ENCODE measurements at regions not wholly inside any gene's neighbourhood (a gene's known extent, or its start where the extent isn't known, plus 50 kb on each side); places are given as distances from the start of the nearest gene placed in this dataset.

DNA sequence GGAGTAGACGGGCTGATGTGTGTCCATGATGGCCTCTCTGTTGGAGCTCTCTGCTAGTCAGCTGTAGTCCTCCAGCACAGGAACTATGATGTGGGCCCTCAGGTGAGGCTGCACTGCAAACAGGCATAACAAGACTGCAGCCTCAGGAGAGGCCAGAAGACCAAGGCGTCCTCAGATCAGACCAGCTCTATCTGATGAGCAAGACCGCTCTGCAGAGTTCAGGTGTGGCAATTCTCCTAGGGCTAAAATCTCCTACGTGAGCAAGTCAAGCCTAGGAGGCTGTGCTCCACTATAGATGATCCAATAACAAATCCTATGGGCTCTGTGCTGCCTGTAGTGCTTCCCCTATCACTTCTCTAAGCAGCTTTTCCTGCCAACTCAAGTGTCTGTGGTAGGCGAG is 633.4 kb upstream of the SYNCRIP start:
- ATAC-seq, result no peak
- TF ChIP-seq, protein P1, sequence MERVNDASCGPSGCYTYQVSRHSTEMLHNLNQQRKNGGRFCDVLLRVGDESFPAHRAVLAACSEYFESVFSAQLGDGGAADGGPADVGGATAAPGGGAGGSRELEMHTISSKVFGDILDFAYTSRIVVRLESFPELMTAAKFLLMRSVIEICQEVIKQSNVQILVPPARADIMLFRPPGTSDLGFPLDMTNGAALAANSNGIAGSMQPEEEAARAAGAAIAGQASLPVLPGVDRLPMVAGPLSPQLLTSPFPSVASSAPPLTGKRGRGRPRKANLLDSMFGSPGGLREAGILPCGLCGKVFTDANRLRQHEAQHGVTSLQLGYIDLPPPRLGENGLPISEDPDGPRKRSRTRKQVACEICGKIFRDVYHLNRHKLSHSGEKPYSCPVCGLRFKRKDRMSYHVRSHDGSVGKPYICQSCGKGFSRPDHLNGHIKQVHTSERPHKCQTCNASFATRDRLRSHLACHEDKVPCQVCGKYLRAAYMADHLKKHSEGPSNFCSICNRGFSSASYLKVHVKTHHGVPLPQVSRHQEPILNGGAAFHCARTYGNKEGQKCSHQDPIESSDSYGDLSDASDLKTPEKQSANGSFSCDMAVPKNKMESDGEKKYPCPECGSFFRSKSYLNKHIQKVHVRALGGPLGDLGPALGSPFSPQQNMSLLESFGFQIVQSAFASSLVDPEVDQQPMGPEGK (CRISPR knock-in tag; IDR thresholded peaks at IDR 0.05; ENCODE audit: borderline replicate concordance), result no peak
- no peak for TF ChIP-seq ZNF70 (CRISPR knock-in tag; IDR thresholded peaks at IDR 0.05)
- TF ChIP-seq ZNF8 (CRISPR knock-in tag; IDR thresholded peaks at IDR 0.05), result no peak
- TF ChIP-seq, protein P2, sequence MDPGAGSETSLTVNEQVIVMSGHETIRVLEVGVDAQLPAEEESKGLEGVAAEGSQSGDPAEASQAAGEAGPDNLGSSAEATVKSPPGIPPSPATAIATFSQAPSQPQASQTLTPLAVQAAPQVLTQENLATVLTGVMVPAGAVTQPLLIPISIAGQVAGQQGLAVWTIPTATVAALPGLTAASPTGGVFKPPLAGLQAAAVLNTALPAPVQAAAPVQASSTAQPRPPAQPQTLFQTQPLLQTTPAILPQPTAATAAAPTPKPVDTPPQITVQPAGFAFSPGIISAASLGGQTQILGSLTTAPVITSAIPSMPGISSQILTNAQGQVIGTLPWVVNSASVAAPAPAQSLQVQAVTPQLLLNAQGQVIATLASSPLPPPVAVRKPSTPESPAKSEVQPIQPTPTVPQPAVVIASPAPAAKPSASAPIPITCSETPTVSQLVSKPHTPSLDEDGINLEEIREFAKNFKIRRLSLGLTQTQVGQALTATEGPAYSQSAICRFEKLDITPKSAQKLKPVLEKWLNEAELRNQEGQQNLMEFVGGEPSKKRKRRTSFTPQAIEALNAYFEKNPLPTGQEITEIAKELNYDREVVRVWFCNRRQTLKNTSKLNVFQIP (CRISPR knock-in tag; IDR thresholded peaks at IDR 0.05; ENCODE audit: borderline replicate concordance, low read depth), result no peak
- no peak for TF ChIP-seq OSR1 (CRISPR knock-in tag; IDR thresholded peaks at IDR 0.05)
- no peak for TF ChIP-seq ISL1 (CRISPR knock-in tag; IDR thresholded peaks at IDR 0.05)
- no peak for TF ChIP-seq ARNTL (CRISPR knock-in tag; IDR thresholded peaks at IDR 0.05; ENCODE audit: borderline replicate concordance, low read depth)
- TF ChIP-seq, protein P3, sequence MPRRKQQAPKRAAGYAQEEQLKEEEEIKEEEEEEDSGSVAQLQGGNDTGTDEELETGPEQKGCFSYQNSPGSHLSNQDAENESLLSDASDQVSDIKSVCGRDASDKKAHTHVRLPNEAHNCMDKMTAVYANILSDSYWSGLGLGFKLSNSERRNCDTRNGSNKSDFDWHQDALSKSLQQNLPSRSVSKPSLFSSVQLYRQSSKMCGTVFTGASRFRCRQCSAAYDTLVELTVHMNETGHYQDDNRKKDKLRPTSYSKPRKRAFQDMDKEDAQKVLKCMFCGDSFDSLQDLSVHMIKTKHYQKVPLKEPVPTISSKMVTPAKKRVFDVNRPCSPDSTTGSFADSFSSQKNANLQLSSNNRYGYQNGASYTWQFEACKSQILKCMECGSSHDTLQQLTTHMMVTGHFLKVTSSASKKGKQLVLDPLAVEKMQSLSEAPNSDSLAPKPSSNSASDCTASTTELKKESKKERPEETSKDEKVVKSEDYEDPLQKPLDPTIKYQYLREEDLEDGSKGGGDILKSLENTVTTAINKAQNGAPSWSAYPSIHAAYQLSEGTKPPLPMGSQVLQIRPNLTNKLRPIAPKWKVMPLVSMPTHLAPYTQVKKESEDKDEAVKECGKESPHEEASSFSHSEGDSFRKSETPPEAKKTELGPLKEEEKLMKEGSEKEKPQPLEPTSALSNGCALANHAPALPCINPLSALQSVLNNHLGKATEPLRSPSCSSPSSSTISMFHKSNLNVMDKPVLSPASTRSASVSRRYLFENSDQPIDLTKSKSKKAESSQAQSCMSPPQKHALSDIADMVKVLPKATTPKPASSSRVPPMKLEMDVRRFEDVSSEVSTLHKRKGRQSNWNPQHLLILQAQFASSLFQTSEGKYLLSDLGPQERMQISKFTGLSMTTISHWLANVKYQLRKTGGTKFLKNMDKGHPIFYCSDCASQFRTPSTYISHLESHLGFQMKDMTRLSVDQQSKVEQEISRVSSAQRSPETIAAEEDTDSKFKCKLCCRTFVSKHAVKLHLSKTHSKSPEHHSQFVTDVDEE (CRISPR knock-in tag; IDR thresholded peaks at IDR 0.05), result no peak

DNA sequence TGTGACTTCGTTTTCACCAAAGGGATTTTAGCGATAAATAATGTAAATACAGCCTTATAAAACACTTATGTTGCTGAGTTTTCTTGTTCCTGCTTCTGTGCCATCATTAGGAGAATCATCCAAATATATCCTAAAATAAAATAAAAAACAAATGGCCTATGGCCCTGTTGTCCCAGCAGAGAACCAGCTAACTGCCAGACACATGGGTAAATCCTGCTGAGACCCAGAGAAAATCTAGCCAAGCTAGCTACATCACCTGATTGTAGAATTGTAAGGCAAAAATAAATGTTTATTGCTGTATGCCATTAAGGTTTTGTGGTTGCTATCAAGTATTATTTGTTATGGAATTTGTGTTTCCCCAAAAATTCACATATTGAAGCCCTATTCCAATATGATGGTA is 631.2 kb upstream of the SYNCRIP start:
- no peak for ATAC-seq
- no peak for TF ChIP-seq TCF4 (CRISPR knock-in tag; IDR thresholded peaks at IDR 0.05; ENCODE audit: borderline replicate concordance)
- TF ChIP-seq, protein P4, sequence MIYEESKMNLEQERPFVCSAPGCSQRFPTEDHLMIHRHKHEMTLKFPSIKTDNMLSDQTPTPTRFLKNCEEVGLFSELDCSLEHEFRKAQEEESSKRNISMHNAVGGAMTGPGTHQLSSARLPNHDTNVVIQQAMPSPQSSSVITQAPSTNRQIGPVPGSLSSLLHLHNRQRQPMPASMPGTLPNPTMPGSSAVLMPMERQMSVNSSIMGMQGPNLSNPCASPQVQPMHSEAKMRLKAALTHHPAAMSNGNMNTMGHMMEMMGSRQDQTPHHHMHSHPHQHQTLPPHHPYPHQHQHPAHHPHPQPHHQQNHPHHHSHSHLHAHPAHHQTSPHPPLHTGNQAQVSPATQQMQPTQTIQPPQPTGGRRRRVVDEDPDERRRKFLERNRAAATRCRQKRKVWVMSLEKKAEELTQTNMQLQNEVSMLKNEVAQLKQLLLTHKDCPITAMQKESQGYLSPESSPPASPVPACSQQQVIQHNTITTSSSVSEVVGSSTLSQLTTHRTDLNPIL (CRISPR knock-in tag; IDR thresholded peaks at IDR 0.05; ENCODE audit: low read depth), result no peak
- TF ChIP-seq RARB (CRISPR knock-in tag; IDR thresholded peaks at IDR 0.05), result no peak
- TF ChIP-seq BACH2 (CRISPR knock-in tag; IDR thresholded peaks at IDR 0.05; ENCODE audit: borderline replicate concordance), result no peak
- no peak for TF ChIP-seq ESRRG (CRISPR knock-in tag; IDR thresholded peaks at IDR 0.05)
- TF ChIP-seq, protein P3 (CRISPR knock-in tag; IDR thresholded peaks at IDR 0.05), result no peak
- no peak for TF ChIP-seq ZFP30 (CRISPR knock-in tag; IDR thresholded peaks at IDR 0.05)
- TF ChIP-seq, protein P2 (CRISPR knock-in tag; IDR thresholded peaks at IDR 0.05; ENCODE audit: borderline replicate concordance, low read depth), result no peak
- TF ChIP-seq SNAI2 (CRISPR knock-in tag; IDR thresholded peaks at IDR 0.05), result no peak
- no peak for TF ChIP-seq ZC3H10 (CRISPR knock-in tag; IDR thresholded peaks at IDR 0.05)

DNA sequence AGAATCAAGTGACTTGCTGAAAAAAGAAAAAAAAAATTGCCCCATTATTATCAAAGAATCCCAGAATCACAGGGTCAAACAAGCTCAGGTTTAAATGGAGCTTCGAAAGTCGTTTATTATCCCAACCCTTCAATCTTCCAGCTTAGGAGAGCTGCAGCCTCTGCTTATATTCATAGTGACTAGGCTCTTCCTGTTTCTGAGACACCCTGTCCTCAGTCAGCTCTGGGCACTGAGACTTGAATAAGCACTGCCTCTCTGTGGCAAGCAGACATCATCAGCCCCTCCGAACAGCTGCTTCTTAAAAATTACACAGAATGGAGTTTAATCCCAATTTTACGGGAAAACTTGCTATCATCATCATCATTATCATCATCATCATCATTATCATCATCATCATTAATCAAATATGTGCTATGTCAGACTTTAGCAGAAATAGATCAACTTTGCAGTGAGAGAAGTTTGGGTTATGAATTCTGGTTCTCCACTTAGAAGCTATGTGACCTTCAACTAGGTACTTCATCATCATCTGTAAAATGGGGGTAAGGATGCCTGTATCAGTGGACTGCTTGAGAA is 614.0 kb upstream of the SYNCRIP start:
- no peak for TF ChIP-seq TOX (CRISPR knock-in tag; IDR thresholded peaks at IDR 0.05; ENCODE audit: borderline replicate concordance)
- TF ChIP-seq ISL1 (CRISPR knock-in tag; IDR thresholded peaks at IDR 0.05), result no peak
- TF ChIP-seq, protein P5, sequence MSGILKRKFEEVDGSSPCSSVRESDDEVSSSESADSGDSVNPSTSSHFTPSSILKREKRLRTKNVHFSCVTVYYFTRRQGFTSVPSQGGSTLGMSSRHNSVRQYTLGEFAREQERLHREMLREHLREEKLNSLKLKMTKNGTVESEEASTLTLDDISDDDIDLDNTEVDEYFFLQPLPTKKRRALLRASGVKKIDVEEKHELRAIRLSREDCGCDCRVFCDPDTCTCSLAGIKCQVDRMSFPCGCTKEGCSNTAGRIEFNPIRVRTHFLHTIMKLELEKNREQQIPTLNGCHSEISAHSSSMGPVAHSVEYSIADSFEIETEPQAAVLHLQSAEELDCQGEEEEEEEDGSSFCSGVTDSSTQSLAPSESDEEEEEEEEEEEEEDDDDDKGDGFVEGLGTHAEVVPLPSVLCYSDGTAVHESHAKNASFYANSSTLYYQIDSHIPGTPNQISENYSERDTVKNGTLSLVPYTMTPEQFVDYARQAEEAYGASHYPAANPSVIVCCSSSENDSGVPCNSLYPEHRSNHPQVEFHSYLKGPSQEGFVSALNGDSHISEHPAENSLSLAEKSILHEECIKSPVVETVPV (CRISPR knock-in tag; IDR thresholded peaks at IDR 0.05), result no peak
- TF ChIP-seq TCF4 (CRISPR knock-in tag; IDR thresholded peaks at IDR 0.05; ENCODE audit: borderline replicate concordance), result no peak
- ATAC-seq, result no peak

Measured in SK-N-SH treated with all-trans-retinoic acid at 6 μM for 48 hours (cell line).